GM19238 (cell line): ENCODE measurements at regions not wholly inside any gene's neighbourhood (a gene's known extent, or its start where the extent isn't known, plus 50 kb on each side); places are given as distances from the start of the nearest gene placed in this dataset.

ENCODE experiments used
- DNase-seq: peaks from one replicate; pipeline ENCODE4 v3.0.0; 2011; ENCODE audit warnings: low spot score; ENCODE audit not compliant: insufficient read length

DNA sequence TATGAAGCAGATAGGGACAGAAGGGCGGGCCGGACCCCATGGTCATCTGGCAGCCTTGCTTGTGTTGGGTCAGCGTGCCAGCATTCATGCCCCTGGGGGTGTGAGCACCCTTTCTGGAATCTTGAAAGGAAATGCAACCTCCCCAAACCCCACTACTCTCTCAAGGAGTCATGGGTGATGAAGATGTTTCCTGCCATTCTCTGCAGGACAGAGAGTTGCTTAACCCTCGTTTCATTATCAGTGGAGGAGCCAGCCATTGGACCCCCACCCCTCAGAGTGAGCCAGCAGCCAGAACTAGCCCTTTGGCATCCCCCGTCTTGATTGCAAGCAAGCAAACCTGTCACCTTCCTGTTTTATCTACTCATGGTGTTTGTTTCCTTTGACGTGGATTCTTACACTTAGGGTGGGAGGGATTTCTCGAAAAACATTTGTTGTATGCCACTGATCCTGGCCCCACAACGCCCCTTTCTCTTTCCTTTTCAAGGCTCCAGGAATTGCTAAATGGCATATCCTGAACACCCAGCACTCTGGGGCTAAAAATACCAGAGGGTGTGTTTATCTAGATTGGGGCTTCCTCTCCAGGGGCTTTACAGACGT is 258.3 kb downstream of the ETS1 start:
- no peak for DNase-seq

DNA sequence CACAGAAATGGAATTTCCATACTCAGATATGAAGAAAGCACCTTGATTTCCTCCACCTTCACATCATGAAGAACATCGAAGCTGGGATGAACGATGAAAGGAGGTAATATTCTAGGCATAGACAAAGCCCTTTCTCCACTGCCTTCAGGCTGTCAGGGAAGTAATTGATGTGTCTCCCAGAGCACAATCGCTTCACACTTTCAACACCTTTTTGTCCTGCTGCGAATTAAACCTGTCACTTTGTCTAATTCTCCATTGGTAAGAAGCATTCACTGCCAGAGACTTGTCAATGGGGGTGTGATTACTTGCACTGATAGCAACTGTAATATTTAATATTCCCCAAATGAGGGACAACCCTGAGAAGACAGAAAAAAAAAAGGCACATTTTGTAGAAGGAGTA is 260.1 kb downstream of the ETS1 start:
- DNase-seq, result no peak

DNA sequence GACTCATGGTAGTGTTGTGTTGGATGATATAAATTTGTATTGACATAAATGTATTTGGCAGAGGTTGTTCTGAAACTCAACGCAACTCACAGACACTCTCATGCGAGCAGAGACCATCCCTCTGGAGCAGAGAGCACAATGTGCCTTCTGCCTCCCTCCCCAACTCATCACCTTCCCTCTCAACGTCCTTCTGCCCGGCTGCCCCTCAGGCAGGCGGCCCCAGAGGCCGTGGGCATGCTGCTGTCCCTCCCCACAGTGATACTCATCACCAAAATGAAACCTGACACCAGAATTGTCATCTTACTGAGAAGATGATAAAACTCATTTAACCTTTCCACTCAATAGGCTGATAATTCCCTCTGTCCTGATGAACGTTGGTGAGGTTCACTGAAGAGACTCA is 260.6 kb downstream of the ETS1 start:
- DNase-seq, result no peak

DNA sequence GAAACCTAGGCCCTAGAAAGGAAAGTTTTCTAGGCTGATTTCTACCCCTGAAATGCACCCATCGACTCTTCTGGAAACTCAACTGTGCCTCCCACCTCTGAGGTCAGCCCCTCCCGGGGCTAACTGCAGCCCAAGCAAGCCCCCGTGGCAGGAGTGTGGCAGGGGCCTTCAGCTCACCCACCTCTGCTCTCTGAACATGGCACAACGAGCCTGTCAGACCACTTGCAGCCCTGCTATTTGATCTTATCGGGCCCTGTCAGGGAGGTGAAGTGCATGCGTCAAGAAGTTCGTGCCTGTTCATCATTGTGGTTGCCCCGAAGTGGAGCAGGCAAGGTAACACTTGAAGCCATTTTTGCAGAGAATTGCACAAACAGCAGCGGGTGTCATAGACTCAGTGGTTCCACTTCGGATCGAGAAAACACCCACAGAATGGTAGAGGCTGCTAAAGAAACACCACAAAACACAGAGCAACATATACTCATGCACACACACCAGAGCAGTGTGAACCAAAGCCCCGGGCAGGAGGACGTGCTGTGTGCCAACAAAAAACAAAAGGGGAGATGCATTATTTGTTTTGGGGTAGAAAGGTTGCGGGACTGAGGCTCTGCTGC is 262.7 kb downstream of the ETS1 start:
- no peak for DNase-seq

DNA sequence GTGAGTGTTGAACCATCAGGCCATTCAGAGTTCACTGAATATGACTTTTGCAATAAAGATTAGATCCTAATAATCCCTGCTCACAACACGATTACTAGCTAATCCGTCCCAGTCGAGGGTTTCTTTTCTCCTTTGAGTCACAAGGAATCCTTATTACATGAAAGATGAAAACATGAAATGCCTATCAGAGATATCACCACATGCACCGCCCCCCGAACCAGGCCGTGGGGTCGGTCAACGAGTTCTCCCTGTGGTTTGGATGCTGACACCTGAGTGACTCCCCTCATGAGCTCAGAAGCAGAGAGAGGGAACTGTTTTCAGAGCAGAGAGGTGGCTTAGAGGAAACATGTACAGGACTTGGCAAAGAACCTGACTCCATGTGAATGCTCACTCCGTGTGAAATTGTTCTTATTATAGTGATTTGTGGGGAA is 263.3 kb downstream of the ETS1 start:
- DNase-seq, result no peak

DNA sequence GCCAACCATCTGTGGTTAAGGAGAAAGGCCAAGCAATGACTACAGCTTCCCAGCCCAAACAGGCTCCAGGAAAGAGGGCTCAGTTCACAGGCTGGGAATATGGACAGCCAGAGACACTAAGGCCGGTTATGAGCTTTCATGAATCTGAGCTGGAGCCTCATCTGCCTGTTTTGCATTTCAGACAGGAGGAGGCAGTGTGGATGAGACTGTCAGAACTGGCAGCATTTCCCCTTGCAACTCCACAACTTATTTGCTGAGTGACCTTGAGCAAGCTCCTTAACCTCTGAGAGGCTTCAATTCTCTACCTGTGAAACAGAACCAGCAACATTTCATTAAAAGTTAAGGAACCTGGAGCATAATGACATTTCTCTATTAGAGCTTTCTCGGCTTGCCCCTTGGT is 264.0 kb downstream of the ETS1 start:
- no peak for DNase-seq

DNA sequence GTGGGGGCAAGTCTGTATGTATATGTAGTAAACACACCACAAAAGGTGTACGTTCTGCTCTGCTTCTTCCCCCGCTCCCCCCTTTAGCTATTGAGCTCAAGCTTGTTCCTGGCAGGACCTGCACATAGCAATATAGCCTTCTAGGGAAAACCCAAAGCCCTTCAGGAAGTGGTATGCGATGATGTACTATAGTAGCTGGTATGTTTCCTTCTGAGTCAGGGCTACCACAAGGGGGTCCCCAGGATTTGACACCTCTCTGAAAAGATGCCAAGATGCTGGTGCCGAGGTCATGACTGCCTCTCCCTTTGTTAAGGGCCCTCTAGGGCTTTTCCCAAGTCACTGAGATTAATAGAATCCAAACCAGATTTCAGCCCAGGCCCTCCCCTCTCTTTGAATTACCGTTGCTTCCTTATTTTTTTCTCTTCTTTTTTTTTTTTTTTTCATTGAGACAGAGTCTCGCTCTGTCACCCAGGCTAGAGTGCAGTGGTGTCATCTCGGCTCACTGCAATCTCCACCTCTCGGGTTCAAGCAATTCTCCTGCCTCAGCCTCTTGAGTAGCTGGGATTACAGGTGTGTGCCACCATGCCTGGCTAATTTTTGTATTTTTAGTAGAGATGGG is 268.4 kb downstream of the ETS1 start:
- DNase-seq, result peak; percentile 55

DNA sequence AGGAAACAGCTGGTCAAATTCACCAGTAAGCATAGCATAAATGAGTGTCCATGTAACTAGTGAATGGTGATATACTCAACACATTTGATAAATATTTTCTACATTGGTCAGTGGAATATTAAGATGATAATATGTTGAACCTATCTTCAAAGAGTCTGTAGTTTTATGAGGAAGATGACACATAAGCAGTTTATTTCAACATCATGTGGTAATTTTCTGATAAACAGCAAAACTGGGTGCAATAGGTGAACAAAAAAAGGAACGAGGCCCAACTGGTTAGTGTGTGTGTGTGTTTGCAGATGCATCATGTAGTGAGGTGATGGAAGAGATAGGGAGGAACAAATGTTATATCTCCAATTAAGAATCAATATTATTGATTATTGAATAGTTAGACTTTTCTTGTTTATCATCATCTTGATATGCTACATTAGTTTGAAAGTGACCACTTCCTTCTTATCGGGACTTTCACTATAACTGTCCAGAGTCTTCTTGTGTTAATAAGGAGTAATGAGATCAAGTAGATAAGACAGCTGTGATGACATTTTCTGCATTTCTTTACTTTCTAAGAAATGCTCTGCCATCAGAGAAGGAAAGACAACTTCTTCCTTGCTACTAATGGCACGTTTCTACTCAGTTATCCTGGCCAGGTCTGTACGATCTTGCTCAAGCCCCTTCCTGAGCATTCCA is 270.7 kb downstream of the ETS1 start:
- DNase-seq, result no peak

DNA sequence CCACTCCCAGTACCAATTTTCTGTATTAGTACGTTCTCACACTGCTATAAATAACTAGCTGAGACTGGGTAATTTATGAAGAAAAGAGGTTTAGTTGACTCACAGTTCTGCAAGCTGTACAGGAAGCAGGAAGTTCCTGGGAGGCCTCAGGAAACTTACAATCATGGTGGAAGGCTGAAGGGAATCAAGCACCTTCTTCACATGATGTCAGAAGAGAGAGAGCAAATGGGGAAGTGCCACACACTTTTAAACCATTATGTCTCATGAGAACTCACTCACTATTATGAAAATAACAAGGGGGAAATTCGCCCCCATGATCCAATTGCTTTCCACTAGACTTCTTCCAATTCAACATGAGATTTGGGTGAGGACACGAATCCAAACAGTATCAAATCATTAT is 271.4 kb downstream of the ETS1 start:
- no peak for DNase-seq

DNA sequence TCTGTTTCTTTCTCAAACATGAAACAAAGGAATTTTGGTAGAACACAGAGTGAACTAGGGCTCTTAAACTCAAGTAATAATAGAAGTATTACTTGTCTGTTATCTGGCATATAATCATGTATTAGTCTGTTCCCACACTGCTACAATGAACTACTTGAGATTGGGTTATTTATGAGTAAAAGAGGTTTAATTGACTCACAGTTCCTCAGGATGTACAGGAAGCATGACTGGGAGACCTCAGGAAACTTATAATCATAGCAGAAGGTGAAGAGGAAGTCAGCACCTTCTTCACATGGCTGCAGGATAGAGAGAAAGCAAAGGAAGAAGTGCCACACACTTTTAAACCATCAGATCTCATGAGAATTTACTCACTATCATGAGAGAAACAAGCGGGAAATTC is 273.4 kb downstream of the ETS1 start:
- DNase-seq, result no peak

DNA sequence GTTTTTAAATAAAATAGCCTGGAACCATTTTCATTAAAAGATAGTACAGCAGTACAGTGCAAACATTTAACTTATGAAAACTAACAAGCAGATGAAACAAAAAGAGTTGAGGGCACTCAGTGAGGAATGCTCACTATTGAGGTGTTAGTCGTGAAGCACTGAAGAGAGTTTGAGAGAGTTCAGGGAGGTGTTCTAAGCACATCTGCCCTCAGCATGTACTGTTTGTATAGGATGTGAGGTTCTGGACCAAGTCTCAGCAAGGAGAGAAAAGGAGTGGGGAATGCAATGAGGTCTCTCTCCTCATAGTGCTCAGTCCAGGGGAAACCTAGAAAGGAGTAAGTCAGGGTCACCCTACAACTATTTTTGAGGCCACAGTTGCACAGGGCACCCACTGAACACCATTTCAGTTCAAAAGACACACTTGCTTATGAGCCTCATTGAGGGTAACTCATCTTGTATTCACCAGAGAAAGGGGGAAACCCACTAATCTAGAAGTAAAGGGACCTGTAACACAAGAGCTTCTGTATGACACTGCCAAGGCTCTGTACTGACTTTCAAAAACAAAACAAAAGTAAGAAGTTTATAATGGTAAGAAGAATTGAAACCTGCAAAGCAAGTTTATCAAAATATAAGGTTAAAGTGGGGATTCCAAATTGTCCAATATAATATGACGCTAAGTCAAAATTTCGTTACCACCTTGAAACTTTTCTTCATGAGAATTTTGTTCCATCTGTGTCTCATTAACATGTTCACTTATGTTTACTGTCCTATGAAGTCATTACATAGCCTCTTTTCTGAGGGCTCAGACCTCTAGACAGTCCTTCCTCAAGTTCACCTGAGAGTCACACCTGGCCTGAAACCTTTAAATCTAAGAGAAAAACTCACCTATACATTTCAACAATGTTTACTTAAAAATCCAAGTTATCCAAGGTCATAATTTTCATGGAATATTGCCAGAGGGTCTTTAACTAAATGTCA is 275.3 kb downstream of the ETS1 start:
- DNase-seq, result no peak

DNA sequence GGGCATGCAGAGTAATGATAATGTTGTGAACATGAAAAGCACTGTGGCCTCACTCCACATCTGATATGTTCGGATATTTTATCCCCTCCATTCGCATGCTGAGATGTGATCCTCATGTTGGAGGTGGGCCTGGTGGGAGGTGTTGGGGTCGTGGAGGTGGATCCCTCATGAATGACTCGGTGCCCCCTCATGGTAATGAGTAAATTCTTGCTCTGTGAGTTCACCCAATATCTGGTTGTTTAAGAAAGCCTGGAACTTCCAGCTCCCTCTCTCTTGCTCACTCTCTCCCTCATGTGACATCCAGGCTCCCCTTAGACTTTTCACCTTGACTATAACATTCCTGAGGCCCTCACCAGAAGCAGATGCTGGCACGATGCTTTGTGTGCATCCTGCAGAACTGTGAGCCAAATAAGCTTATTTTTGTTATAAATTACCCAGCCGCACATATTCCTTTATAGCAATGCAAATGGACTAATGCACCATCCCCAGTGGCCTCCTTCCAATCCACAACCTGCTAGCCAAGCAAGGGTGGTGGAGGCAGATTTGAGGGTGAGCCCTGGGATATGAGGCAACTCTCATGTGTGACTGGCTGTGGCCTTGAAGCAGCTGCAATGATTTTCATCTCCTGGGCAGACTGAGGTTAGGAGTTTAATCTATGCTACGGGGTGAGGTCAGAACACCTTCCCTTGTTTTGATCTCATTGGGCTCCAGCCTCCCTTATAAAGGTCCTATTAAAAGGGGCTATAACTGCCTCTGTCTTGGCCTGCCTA is 276.5 kb downstream of the ETS1 start:
- no peak for DNase-seq

DNA sequence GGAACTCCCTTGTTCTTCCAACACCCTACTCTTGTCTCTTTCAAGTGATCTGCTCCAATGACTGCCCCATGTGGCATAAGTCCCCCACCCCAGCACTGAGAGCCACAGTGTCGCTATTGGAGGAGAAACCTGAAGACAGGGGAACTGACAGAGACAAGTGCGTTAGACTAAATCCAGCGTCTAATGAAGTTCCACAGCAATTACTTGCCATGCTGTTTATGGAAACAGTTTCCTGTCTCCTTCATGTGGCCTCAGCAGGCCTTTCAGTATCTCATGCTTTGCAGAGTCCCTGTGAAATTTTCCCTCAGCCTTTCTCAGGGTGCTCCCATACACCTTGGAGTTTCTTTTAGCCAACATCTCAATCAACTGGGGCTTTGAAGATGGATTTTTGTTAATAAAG is 277.4 kb downstream of the ETS1 start:
- DNase-seq, result no peak

DNA sequence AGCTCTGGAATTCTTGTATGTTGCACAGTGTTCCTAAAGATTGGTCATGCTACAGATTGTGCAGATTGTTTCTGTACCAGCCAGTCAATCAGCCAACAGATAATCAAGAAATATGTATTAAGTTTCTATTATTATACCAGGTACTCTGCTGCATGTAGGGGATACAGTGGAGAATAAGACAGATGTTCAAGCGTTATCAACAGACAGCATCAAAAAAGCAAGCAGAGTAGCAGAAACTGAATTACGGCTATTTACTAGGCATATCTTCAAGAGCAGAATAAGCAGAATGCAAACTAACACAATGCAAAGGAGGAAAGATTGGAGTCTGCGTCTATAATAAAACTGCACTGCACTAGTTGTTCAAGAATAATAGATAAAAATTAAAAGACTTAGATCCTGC is 278.6 kb downstream of the ETS1 start:
- no peak for DNase-seq

DNA sequence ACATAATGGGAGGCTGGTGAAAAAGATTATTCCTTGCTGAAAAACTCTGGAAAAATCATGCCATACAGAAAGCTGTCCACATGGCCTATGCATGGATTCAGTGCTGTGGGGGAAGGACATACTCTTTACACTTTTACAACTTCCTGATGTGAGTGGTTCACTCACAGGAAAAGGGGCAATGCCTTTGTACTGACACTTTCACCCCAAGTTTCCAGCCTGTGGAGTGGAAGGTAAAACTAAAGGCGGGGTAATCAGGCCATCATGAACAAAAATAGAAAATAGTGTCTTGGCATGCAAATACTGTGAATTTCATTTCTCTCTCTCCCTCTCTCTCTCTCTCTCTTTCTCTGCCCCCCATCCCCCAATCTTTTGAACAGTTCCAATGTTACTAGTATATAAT is 281.8 kb downstream of the ETS1 start:
- no peak for DNase-seq

DNA sequence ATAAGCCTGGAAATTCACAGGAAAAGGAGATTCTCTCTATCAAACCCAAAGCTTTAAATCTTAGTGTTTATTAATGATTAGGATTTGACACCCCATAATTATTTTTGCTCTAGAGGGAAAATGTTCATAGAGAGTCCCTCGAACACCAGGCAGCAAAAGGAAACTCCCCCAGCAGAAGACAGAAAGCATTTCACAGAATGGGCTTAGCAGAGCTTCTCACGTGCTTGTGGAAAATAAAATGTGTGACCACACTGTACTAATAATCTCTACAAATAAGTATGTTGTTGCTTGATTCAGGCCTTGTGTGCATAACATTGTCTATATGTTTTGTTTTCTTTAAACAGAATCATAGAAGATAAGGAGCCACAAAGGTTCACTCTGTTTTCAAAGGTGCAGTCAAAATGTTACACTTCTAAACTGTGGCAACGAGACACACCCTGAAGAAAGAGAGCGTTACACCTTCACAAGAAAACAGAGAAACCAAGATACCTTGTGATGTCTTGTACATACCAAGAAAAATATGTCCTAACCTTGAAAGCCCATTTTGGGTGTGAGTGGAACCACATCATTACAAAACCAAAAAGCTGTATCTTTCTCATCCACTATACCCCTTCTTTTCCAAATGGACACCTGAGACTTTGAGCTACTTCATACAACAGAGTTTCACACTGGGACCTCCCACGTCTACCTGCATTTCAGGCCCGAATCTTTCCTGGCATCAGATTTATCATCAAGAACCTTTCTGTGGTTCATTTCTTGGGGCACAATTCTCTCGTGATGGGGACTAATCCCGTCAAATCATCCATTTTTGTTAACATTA is 282.5 kb downstream of the ETS1 start:
- no peak for DNase-seq

DNA sequence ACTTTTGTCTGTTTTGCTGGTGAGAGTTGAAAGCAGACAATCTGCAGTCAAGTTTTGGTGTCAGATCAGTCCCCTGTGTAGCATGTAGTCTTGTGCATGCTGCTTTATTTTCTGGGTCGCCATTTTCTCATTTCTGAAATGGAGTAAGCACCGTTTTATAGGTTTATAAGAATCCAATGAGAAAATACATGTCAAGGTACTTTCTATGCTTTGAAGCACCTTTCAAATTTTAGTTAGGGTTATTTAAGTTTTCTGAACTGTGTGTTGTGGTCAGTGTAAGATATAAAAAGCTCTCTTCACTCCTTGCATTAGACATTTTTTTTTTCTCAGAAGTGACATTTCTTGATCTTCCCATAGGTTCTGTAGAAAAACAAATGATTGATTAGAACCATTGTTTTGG is 283.2 kb downstream of the ETS1 start:
- no peak for DNase-seq

DNA sequence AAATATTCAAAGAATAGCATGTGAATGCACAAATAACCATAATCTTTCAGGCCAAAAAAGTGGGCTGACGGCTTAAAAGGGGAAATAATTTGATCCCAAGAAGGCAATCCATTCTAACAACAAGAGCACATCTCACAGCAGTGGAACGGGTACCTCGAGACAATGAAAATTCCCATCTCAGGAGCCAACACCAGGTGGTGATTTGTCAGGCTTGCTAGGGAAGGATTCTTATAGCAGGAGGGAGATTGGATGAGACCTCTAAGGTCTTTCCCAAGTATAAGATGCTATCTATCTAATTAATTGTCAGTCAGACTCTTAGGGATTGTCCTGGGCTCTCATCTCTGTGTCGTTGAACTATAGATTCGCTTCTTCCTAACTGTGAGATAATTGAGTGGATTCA is 284.0 kb downstream of the ETS1 start:
- DNase-seq, result no peak

DNA sequence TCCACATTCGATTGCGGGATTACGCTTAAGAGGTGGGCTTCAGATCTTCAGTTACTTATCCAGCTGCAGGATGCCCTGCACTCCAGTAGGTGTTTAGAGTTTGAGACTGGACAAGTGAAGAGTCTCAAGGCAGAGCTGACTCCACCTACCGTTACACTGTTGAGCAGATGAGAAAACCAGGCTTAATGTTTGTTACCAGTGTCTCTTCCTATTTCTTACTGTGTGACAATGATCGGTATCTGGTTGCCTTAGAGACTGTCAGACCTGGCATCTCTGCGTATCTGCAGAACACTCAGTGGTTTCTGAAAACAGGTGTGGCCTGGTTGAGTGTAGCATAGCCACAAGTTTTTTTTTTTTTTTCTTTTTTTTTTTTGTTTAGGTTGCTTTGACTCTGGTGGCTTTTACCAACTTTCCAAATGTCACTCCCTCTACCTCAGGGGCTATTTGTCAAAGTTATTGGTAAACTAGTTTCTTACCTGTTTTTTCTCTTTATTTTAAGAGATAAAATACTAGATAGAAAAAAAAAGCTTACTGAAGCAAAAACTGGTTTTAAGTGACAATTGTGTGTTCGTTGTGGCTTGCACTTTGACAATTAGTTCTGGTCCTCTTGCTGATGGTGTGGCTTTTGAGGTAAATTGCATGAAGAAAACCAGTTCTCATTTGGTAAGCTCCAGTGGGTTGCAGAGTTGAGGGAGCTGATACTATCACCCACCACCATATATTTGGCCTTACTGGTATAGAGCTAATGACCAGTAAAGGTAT is 284.8 kb downstream of the ETS1 start:
- DNase-seq, result peak; percentile 15
